HEK293 (cell line): ENCODE measurements at regions not wholly inside any gene's neighbourhood (a gene's known extent, or its start where the extent isn't known, plus 50 kb on each side); places are given as distances from the start of the nearest gene placed in this dataset.

Source experiments
- CTCF ChIA-PET: fragments of 350-600 bp; formaldehyde crosslinking; extraction: SDS; loops from one replicate; lab custom pipeline; 2021; ENCODE audit warnings: antibody characterized with exemption; lab: Yijun Ruan, JAX
- POLR2A ChIA-PET: fragments of 300-600 bp; formaldehyde crosslinking; extraction: SDS; loops from one replicate; lab custom pipeline; 2020; ENCODE audit warnings: antibody characterized with exemption, inconsistent platforms; lab: Yijun Ruan, JAX
- H3K27ac ChIP-seq: fragments of 200-500 bp; sonication (Bioruptor generic); 2 replicates; pipeline ENCODE4 v1.5.1; 2014; ENCODE audit warnings: low read depth, low read length, control low read depth, inconsistent platforms; ENCODE audit errors: extremely low read depth
- H3K36me3 ChIP-seq, 2 experiments: fragments of 200-500 bp in 1 of 2; sonication (Bioruptor generic) in 1 of 2; 1 replicate in 1 of 2; 2 replicates in 1 of 2; pipeline ENCODE4 v1.5.1; 2014 to 2017; ENCODE audit warnings: inconsistent platforms in 2 of 2, low read length in 2 of 2; ENCODE audit not compliant: control insufficient read depth in 2 of 2, insufficient read depth in 1 of 2
- H3K4me1 ChIP-seq: fragments of 200-500 bp; sonication (Bioruptor generic); 2 replicates; pipeline ENCODE4 v1.5.1; 2014; ENCODE audit warnings: mild to moderate bottlenecking, low read length, inconsistent platforms; ENCODE audit not compliant: control insufficient read depth, insufficient read depth
- H3K4me3 ChIP-seq: 2 replicates; pipeline ENCODE4 v1.5.1; 2011; ENCODE audit warnings: low read depth, mild to moderate bottlenecking, control low read depth, low read length, moderate library complexity
- H3K9me3 ChIP-seq: fragments of 200-500 bp; sonication (Bioruptor generic); 2 replicates; pipeline ENCODE4 v1.5.1; 2014; ENCODE audit warnings: low read depth, low read length, inconsistent platforms; ENCODE audit not compliant: control insufficient read depth, insufficient read depth
- BCL6B ChIP-seq: fragments of 450-650 bp; formaldehyde crosslinking; IDR thresholded peaks from 2 replicates; pipeline ENCODE4 v1.5.1; 2017; ENCODE audit warnings: missing biosample characterization, missing genetic modification characterization
- GLIS2 ChIP-seq: fragments of 450-650 bp; formaldehyde crosslinking; IDR thresholded peaks from 2 replicates; pipeline ENCODE4 v1.5.1; 2016; ENCODE audit warnings: missing biosample characterization, missing genetic modification characterization
- OSR2 ChIP-seq: fragments of 450-650 bp; formaldehyde crosslinking; IDR thresholded peaks from 2 replicates; pipeline ENCODE4 v1.5.1; 2016; ENCODE audit warnings: missing biosample characterization, missing genetic modification characterization
- PRDM1 ChIP-seq: fragments of 450-650 bp; formaldehyde crosslinking; IDR thresholded peaks from 2 replicates; pipeline ENCODE4; 2016; ENCODE audit warnings: missing biosample characterization, missing genetic modification characterization
- REST ChIP-seq: fragments of 450-650 bp; formaldehyde crosslinking; IDR thresholded peaks from 2 replicates; pipeline ENCODE4 v1.5.1; 2016; ENCODE audit warnings: missing biosample characterization, missing genetic modification characterization
- SCRT1 ChIP-seq: fragments of 450-650 bp; formaldehyde crosslinking; IDR thresholded peaks from 2 replicates; pipeline ENCODE4 v1.5.1; 2016; ENCODE audit warnings: missing biosample characterization, missing genetic modification characterization, borderline replicate concordance
- TCF7L2 ChIP-seq: IDR thresholded peaks from 2 replicates; pipeline ENCODE4 v1.6.1; 2011; ENCODE audit warnings: low read depth, mild to moderate bottlenecking, inconsistent platforms, low read length, moderate library complexity, borderline replicate concordance
- TSHZ1 ChIP-seq: fragments of 450-650 bp; formaldehyde crosslinking; IDR thresholded peaks from 2 replicates; pipeline ENCODE4 v1.5.1; 2016; ENCODE audit warnings: missing biosample characterization, missing genetic modification characterization, borderline replicate concordance
- ZBTB6 ChIP-seq: fragments of 450-650 bp; formaldehyde crosslinking; IDR thresholded peaks from 2 replicates; pipeline ENCODE4 v1.5.1; 2017; ENCODE audit warnings: missing biosample characterization, missing genetic modification characterization
- ZNF155 ChIP-seq: fragments of 450-650 bp; formaldehyde crosslinking; IDR thresholded peaks from 2 replicates; pipeline ENCODE4 v1.5.1; 2016; ENCODE audit warnings: missing biosample characterization, missing genetic modification characterization
- ZNF16 ChIP-seq: fragments of 450-650 bp; formaldehyde crosslinking; IDR thresholded peaks from 2 replicates; pipeline ENCODE4 v1.5.1; 2016; ENCODE audit warnings: low read depth, missing biosample characterization, missing genetic modification characterization
- ZNF169 ChIP-seq: fragments of 450-650 bp; formaldehyde crosslinking; IDR thresholded peaks from 2 replicates; pipeline ENCODE4 v1.5.1; 2016; ENCODE audit warnings: missing biosample characterization, missing genetic modification characterization
- ZNF221 ChIP-seq: fragments of 450-650 bp; formaldehyde crosslinking; IDR thresholded peaks from 2 replicates; pipeline ENCODE4 v1.5.1; 2017; ENCODE audit warnings: missing biosample characterization, missing genetic modification characterization, borderline replicate concordance
- ZNF23 ChIP-seq: fragments of 450-650 bp; formaldehyde crosslinking; IDR thresholded peaks from 2 replicates; pipeline ENCODE4 v1.5.1; 2016; ENCODE audit warnings: missing biosample characterization, missing genetic modification characterization, borderline replicate concordance
- ZNF248 ChIP-seq: fragments of 450-650 bp; formaldehyde crosslinking; IDR thresholded peaks from 2 replicates; pipeline ENCODE4 v1.5.1; 2017; ENCODE audit warnings: missing biosample characterization, missing genetic modification characterization
- ZNF302 ChIP-seq: fragments of 450-650 bp; formaldehyde crosslinking; IDR thresholded peaks from 2 replicates; pipeline ENCODE4 v1.5.1; 2016; ENCODE audit warnings: missing biosample characterization, missing genetic modification characterization, low read depth
- ZNF416 ChIP-seq: fragments of 450-650 bp; formaldehyde crosslinking; IDR thresholded peaks from 2 replicates; pipeline ENCODE4 v1.5.1; 2016; ENCODE audit warnings: missing biosample characterization, missing genetic modification characterization
- ZNF433 ChIP-seq: fragments of 450-650 bp; formaldehyde crosslinking; IDR thresholded peaks from 2 replicates; pipeline ENCODE4 v1.5.1; 2016; ENCODE audit warnings: missing biosample characterization, missing genetic modification characterization, low read depth
- ZNF521 ChIP-seq: fragments of 450-650 bp; formaldehyde crosslinking; IDR thresholded peaks from 2 replicates; pipeline ENCODE4 v1.5.1; 2017; ENCODE audit warnings: missing biosample characterization, mild to moderate bottlenecking, missing genetic modification characterization
- ZNF585B ChIP-seq: fragments of 450-650 bp; formaldehyde crosslinking; IDR thresholded peaks from 2 replicates; pipeline ENCODE4 v1.5.1; 2016; ENCODE audit warnings: missing biosample characterization, missing genetic modification characterization
- ZNF610 ChIP-seq: fragments of 450-650 bp; formaldehyde crosslinking; IDR thresholded peaks from 2 replicates; pipeline ENCODE4 v1.5.1; 2016; ENCODE audit warnings: missing biosample characterization, missing genetic modification characterization, borderline replicate concordance
- ZNF791 ChIP-seq: fragments of 450-650 bp; formaldehyde crosslinking; IDR thresholded peaks from 2 replicates; pipeline ENCODE4 v1.5.1; 2016; ENCODE audit warnings: missing biosample characterization, missing genetic modification characterization
- ZSCAN16 ChIP-seq: fragments of 450-650 bp; formaldehyde crosslinking; IDR thresholded peaks from 2 replicates; pipeline ENCODE4 v1.5.1; 2016; ENCODE audit warnings: missing biosample characterization, missing genetic modification characterization
- ZSCAN23 ChIP-seq: fragments of 450-650 bp; formaldehyde crosslinking; IDR thresholded peaks from 2 replicates; pipeline ENCODE4 v1.5.1; 2016; ENCODE audit warnings: missing biosample characterization, missing genetic modification characterization
- ZSCAN30 ChIP-seq: fragments of 450-650 bp; IDR thresholded peaks from 2 replicates; pipeline ENCODE4 v1.5.1; 2018; ENCODE audit warnings: missing biosample characterization, mild to moderate bottlenecking, missing genetic modification characterization, moderate library complexity
- ZXDB ChIP-seq: fragments of 450-650 bp; formaldehyde crosslinking; IDR thresholded peaks from 2 replicates; pipeline ENCODE4 v1.5.1; 2016; ENCODE audit warnings: missing biosample characterization, missing genetic modification characterization

- no peak for TF ChIP-seq TSHZ1 (tag by site-specific recombination)
- TF ChIP-seq ZSCAN30: no peak
- no peak for TF ChIP-seq ZSCAN23 (tag by site-specific recombination)
- TF ChIP-seq ZNF302: no peak
- no peak for TF ChIP-seq ZNF585B (tag by site-specific recombination)
- TF ChIP-seq OSR2 (tag by site-specific recombination): no peak
- TF ChIP-seq ZNF248 (tag by site-specific recombination): no peak
- no peak for TF ChIP-seq ZBTB6
- no peak for TF ChIP-seq ZNF521 (tag by site-specific recombination)
- no peak for TF ChIP-seq ZNF610 (tag by site-specific recombination)
Observed at GRCh38 chr3:6416049-6416661, 444.8 kb upstream of the GRM7 start (continued).

GRCh38 chr3:6417174-6417573 lies 443.7 kb upstream of the GRM7 start:
- no peaks in the 10 kb centered on the region for H3K36me3 ChIP-seq
- CTCF ChIA-PET: no interaction called here
- no peaks in the 10 kb centered on the region for H3K9me3 ChIP-seq
- H3K4me1 ChIP-seq: no peaks in the 10 kb centered on the region
- H3K4me3 ChIP-seq: no peak overlapping the region
- POLR2A ChIA-PET: no interaction called here
- H3K27ac ChIP-seq: no peak overlapping the region
- TF ChIP-seq ZNF416 (tag by site-specific recombination): no peak
- no peak for TF ChIP-seq ZNF433 (tag by site-specific recombination)
- TF ChIP-seq ZNF155 (tag by site-specific recombination): no peak
- no peak for TF ChIP-seq ZNF791 (tag by site-specific recombination)
- no peak for TF ChIP-seq ZNF16 (tag by site-specific recombination)
- TF ChIP-seq ZSCAN16 (tag by site-specific recombination): no peak
- TF ChIP-seq GLIS2 (tag by site-specific recombination): no peak
- no peak for TF ChIP-seq TCF7L2

- TF ChIP-seq PRDM1 (no peak), ZNF221 (no peak), BCL6B (tag by site-specific recombination) (no peak), ZNF23 (tag by site-specific recombination) (no peak), SCRT1 (tag by site-specific recombination) (no peak), REST (tag by site-specific recombination) (no peak), ZXDB (no peak), ZNF169 (tag by site-specific recombination) (no peak)
- Histone ChIP-seq H3K4me3 (no peak overlapping the region), H3K9me3 (no peaks in the 10 kb centered on the region), H3K36me3 (no peaks in the 10 kb centered on the region), H3K4me1 (no peaks in the 10 kb centered on the region), H3K27ac (no peak overlapping the region)
- ChIA-PET CTCF (no interaction called here), POLR2A (no interaction called here)
Observed at GRCh38 chr3:6418485-6418884, 442.4 kb upstream of the GRM7 start.
